Activated T-helper 1 cell treated with anti-CD3 and anti-CD28 coated beads, Interleukin-12 subunit alpha, Interleukin-12 subunit beta, Interleukin-2, Interleukin-4 antibody, amounts not matched to agents 30 ng/mL and 10 ng/mL and 1 ng/mL, durations not matched to agents 14 hours and 24 hours and 36 hours (primary cell): ENCODE measurements at regions not wholly inside any gene's neighbourhood (a gene's known extent, or its start where the extent isn't known, plus 50 kb on each side); places are given as distances from the start of the nearest gene placed in this dataset.

Experiments
- DNase-seq: peaks from one replicate; pipeline ENCODE4 v3.0.0; 2021; ENCODE audit warnings: low spot score
- H3K27ac Mint-ChIP-seq: one replicate; pipeline ENCODE4 v1.8.0; 2021; ENCODE audit warnings: mild to moderate bottlenecking, mixed read lengths
- H3K27me3 Mint-ChIP-seq: one replicate; pipeline ENCODE4 v1.8.0; 2022; ENCODE audit warnings: mild to moderate bottlenecking, moderate library complexity, mixed read lengths; ENCODE audit not compliant: insufficient read depth
- H3K36me3 Mint-ChIP-seq: one replicate; pipeline ENCODE4 v1.8.0; 2021; ENCODE audit warnings: low read depth, mixed read lengths
- H3K4me1 Mint-ChIP-seq: one replicate; pipeline ENCODE4 v1.8.0; 2021; ENCODE audit warnings: low read depth, mixed read lengths
- H3K4me3 Mint-ChIP-seq: one replicate; pipeline ENCODE4 v1.8.0; 2021; ENCODE audit warnings: mild to moderate bottlenecking, moderate library complexity, mixed read lengths
- H3K9me3 Mint-ChIP-seq: one replicate; pipeline ENCODE4 v1.8.0; 2021; ENCODE audit warnings: mixed read lengths
- intact Hi-C: fragments of 100-400 bp; cut with micrococcal nuclease; formaldehyde crosslinking; loops from one replicate; pipeline ENCODE4 v1.15.1; 2024

- H3K9me3 Mint-ChIP-seq = no peaks in the 10 kb centered on the region
- H3K36me3 Mint-ChIP-seq = peaks cover 11% of the 10 kb centered on the region
- no peak for DNase-seq
- H3K27me3 Mint-ChIP-seq = no peaks in the 10 kb centered on the region
- H3K4me3 Mint-ChIP-seq = no peak overlapping the region
- intact Hi-C loops = no loop called here
- H3K27ac Mint-ChIP-seq = no peak overlapping the region
- H3K4me1 Mint-ChIP-seq = peaks cover 21% of the 10 kb centered on the region
Measured at GRCh38 chr3:42037318-42037945, 53.7 kb upstream of the TRAK1 start.

- no peak for DNase-seq
- Mint-ChIP-seq H3K27ac (no peak overlapping the region), H3K4me1 (peaks cover 21% of the 10 kb centered on the region), H3K36me3 (peaks cover 11% of the 10 kb centered on the region), H3K4me3 (no peak overlapping the region), H3K9me3 (no peaks in the 10 kb centered on the region), H3K27me3 (no peaks in the 10 kb centered on the region)
- intact Hi-C loops = no loop called here
Measured at GRCh38 chr3:42036483-42036823, 54.7 kb upstream of the TRAK1 start.

GRCh38 chr3:42035816-42036482 lies 55.2 kb upstream of the TRAK1 start:
- DNase-seq = no peak
- peaks cover 21% of the 10 kb centered on the region for H3K4me1 Mint-ChIP-seq
- H3K27ac Mint-ChIP-seq = no peak overlapping the region
- H3K27me3 Mint-ChIP-seq = no peaks in the 10 kb centered on the region
- no peaks in the 10 kb centered on the region for H3K9me3 Mint-ChIP-seq
- H3K36me3 Mint-ChIP-seq = peaks cover 11% of the 10 kb centered on the region
- H3K4me3 Mint-ChIP-seq = no peak overlapping the region
- intact Hi-C loops = no loop called here

- DNase-seq = no peak
- Mint-ChIP-seq H3K27ac (no peak overlapping the region), H3K36me3 (peaks cover 11% of the 10 kb centered on the region), H3K27me3 (no peaks in the 10 kb centered on the region), H3K4me1 (peaks cover 21% of the 10 kb centered on the region), H3K4me3 (no peak overlapping the region), H3K9me3 (no peaks in the 10 kb centered on the region)
- intact Hi-C loops = no loop called here
Measured at GRCh38 chr3:42035007-42035406, 56.1 kb upstream of the TRAK1 start.

- Mint-ChIP-seq H3K4me1 (peaks cover 21% of the 10 kb centered on the region), H3K9me3 (no peaks in the 10 kb centered on the region), H3K4me3 (no peak overlapping the region), H3K27ac (no peak overlapping the region), H3K27me3 (no peaks in the 10 kb centered on the region), H3K36me3 (peaks cover 11% of the 10 kb centered on the region)
- DNase-seq = no peak
- intact Hi-C loops = no loop called here
Measured at GRCh38 chr3:42033741-42034140, 57.4 kb upstream of the TRAK1 start.

- Mint-ChIP-seq H3K9me3 (no peaks in the 10 kb centered on the region), H3K27ac (peak overlapping the region; percentile 9), H3K4me3 (no peak overlapping the region), H3K36me3 (peaks cover 14% of the 10 kb centered on the region), H3K27me3 (no peaks in the 10 kb centered on the region), H3K4me1 (peaks cover 26% of the 10 kb centered on the region)
- intact Hi-C loops = no loop called here
- no peak for DNase-seq
Measured at GRCh38 chr3:42032693-42033349, 58.3 kb upstream of the TRAK1 start.

GRCh38 chr3:42031808-42032480 lies 59.2 kb upstream of the TRAK1 start:
- intact Hi-C loops = no loop called here
- DNase-seq = no peak
- Mint-ChIP-seq H3K36me3 (peaks cover 14% of the 10 kb centered on the region), H3K27me3 (no peaks in the 10 kb centered on the region), H3K9me3 (no peaks in the 10 kb centered on the region), H3K4me1 (peaks cover 26% of the 10 kb centered on the region), H3K27ac (no peak overlapping the region), H3K4me3 (no peak overlapping the region)

GRCh38 chr3:42028474-42028873 lies 62.7 kb upstream of the TRAK1 start:
- H3K27ac Mint-ChIP-seq = no peak overlapping the region

GRCh38 chr3:42027571-42027970 lies 63.6 kb upstream of the TRAK1 start:
- Mint-ChIP-seq H3K27ac (no peak overlapping the region), H3K4me1 (peaks cover 43% of the 10 kb centered on the region), H3K36me3 (peaks cover 8% of the 10 kb centered on the region), H3K9me3 (no peaks in the 10 kb centered on the region), H3K27me3 (no peaks in the 10 kb centered on the region), H3K4me3 (no peak overlapping the region)
- intact Hi-C loops = no loop called here
- no peak for DNase-seq

More at GRCh38 chr3:42028474-42028873, 62.7 kb upstream of the TRAK1 start:
- H3K4me1 Mint-ChIP-seq = peaks cover 38% of the 10 kb centered on the region
- no peak overlapping the region for H3K4me3 Mint-ChIP-seq
- H3K27me3 Mint-ChIP-seq = no peaks in the 10 kb centered on the region
- no peak for DNase-seq
- H3K9me3 Mint-ChIP-seq = no peaks in the 10 kb centered on the region
- H3K36me3 Mint-ChIP-seq = peaks cover 3% of the 10 kb centered on the region
- intact Hi-C loops = no loop called here

GRCh38 chr3:42025370-42026138 lies 63.7 kb upstream of the ULK4 start:
- Mint-ChIP-seq H3K4me1 (peaks cover 52% of the 10 kb centered on the region), H3K27me3 (no peaks in the 10 kb centered on the region), H3K27ac (peak overlapping the region; percentile 86), H3K36me3 (peaks cover 8% of the 10 kb centered on the region), H3K4me3 (peak overlapping the region; percentile 38), H3K9me3 (no peaks in the 10 kb centered on the region)
- intact Hi-C loops = no loop called here
- DNase-seq = no peak

- H3K27ac Mint-ChIP-seq = no peak overlapping the region
- no peaks in the 10 kb centered on the region for H3K9me3 Mint-ChIP-seq
- H3K4me3 Mint-ChIP-seq = no peak overlapping the region
- no peak for DNase-seq
- H3K36me3 Mint-ChIP-seq = peaks cover 8% of the 10 kb centered on the region
- intact Hi-C loops = no loop called here
- H3K27me3 Mint-ChIP-seq = no peaks in the 10 kb centered on the region
- H3K4me1 Mint-ChIP-seq = peaks cover 59% of the 10 kb centered on the region
Measured at GRCh38 chr3:42024591-42025351, 62.9 kb upstream of the ULK4 start.

- Mint-ChIP-seq H3K9me3 (no peaks in the 10 kb centered on the region), H3K4me1 (peaks cover 62% of the 10 kb centered on the region), H3K27ac (peak overlapping the region; percentile 63), H3K36me3 (peaks cover 10% of the 10 kb centered on the region), H3K27me3 (no peaks in the 10 kb centered on the region), H3K4me3 (no peak overlapping the region)
- intact Hi-C loops = no loop called here
- DNase-seq = no peak
Measured at GRCh38 chr3:42023380-42023779, 61.5 kb upstream of the ULK4 start.
